Endothelial cell of hepatic sinusoid (primary cell): ENCODE measurements at regions not wholly inside any gene's neighbourhood (a gene's known extent, or its start where the extent isn't known, plus 50 kb on each side); places are given as distances from the start of the nearest gene placed in this dataset.
"Not testable (repeated sequence)": the region's sequence is repeated elsewhere in the genome, so short reads cannot be mapped to it uniquely, and the experiment has no call there.

Experiments used
- in situ Hi-C: cut with HindIII; loops from 2 replicates; pipeline ENCODE4 v1.10.0; 2017; ENCODE audit warnings: low sequenced_read_pairs

- in situ Hi-C loops = no loop called here
Observed at GRCh38 chr15:62316413-62317060, 151.5 kb upstream of the C2CD4B start.

- in situ Hi-C loops = no loop called here
Observed at GRCh38 chr15:62320259-62320658, 155.2 kb upstream of the C2CD4B start.

- in situ Hi-C loops = no loop called here
Observed at GRCh38 chr15:62323353-62323890, 158.3 kb upstream of the C2CD4B start.

- in situ Hi-C loops = no loop called here
Observed at GRCh38 chr15:62324382-62324781, 159.3 kb upstream of the C2CD4B start.

GRCh38 chr15:62325597-62325996 is 160.5 kb upstream of the C2CD4B start:
- in situ Hi-C loops = no loop called here

- in situ Hi-C loops = no loop called here
Observed at GRCh38 chr15:62326460-62327011, 161.5 kb upstream of the C2CD4B start.

- in situ Hi-C loops = no loop called here
Observed at GRCh38 chr15:62327406-62327805, 162.3 kb upstream of the C2CD4B start.

GRCh38 chr15:62332472-62332871 is 167.4 kb upstream of the C2CD4B start:
- in situ Hi-C loops = not testable (repeated sequence)

- in situ Hi-C loops = no loop called here
Observed at GRCh38 chr15:62334536-62334935, 169.5 kb upstream of the C2CD4B start.

GRCh38 chr15:62337934-62338333 is 172.8 kb upstream of the C2CD4B start:
- in situ Hi-C loops = no loop called here

GRCh38 chr15:62338497-62338896 is 173.4 kb upstream of the C2CD4B start:
- in situ Hi-C loops = no loop called here

GRCh38 chr15:62342959-62343358 is 177.9 kb upstream of the C2CD4B start:
- in situ Hi-C loops = no loop called here

GRCh38 chr15:62343397-62343796 is 178.3 kb upstream of the C2CD4B start:
- in situ Hi-C loops = no loop called here

- in situ Hi-C loops = no loop called here
Observed at GRCh38 chr15:62344806-62345539, 179.9 kb upstream of the C2CD4B start.

- in situ Hi-C loops = no loop called here
Observed at GRCh38 chr15:62346168-62346567, 181.1 kb upstream of the C2CD4B start.

GRCh38 chr15:62348118-62348517 is 183.0 kb upstream of the C2CD4B start:
- in situ Hi-C loops = no loop called here

GRCh38 chr15:62348623-62349022 is 183.5 kb upstream of the C2CD4B start:
- in situ Hi-C loops = no loop called here

GRCh38 chr15:62352817-62353216 is 187.7 kb upstream of the C2CD4B start:
- in situ Hi-C loops = loop anchor here (5.0 to 10.0 kb wide), 2 partner anchors 64 to 78 kb away; no protein-coding TSS in a partner anchor

GRCh38 chr15:62357431-62357830 is 192.3 kb upstream of the C2CD4B start:
- in situ Hi-C loops = loop anchor here (10.0 kb wide), 1 partner anchor 83 kb away; no protein-coding TSS in a partner anchor

GRCh38 chr15:62359416-62359815 is 194.3 kb upstream of the C2CD4B start:
- in situ Hi-C loops = loop anchor here (10.0 kb wide), 1 partner anchor 85 kb away; no protein-coding TSS in a partner anchor

- in situ Hi-C loops = no loop called here
Observed at GRCh38 chr15:62360332-62361097, 195.4 kb upstream of the C2CD4B start.
